H1 (cell line): ENCODE measurements at regions not wholly inside any gene's neighbourhood (a gene's known extent, or its start where the extent isn't known, plus 50 kb on each side); places are given as distances from the start of the nearest gene placed in this dataset.

Source experiments
- CTCF ChIA-PET: fragments of 300-600 bp; sonication (Branson Sonifier 250); formaldehyde crosslinking; loops from one replicate; lab custom pipeline; 2021; ENCODE audit not compliant: partially characterized antibody; lab: Charles Lee
- POLR2A ChIA-PET: fragments of 300-600 bp; sonication (Branson Sonifier 250); formaldehyde crosslinking; loops from one replicate; lab custom pipeline; 2021; ENCODE audit warnings: inconsistent platforms; ENCODE audit not compliant: partially characterized antibody; lab: Charles Lee
- DNase-seq, 2 experiments: peaks; one replicate each; pipeline versions ENCODE4 v3.0.0 to v3.0.0-alpha.2; 2010 to 2022; ENCODE audit warnings: low spot score in 2 of 2, low read depth in 1 of 2, mixed read lengths in 1 of 2
- FAIRE-seq: peaks from 2 replicates; lab custom pipeline; 2011; peaks lifted over from hg19 to GRCh38; lab: Jason Lieb, UNC
- H2AFZ ChIP-seq: 2 replicates; pipeline ENCODE4 v1.8.1; 2012; ENCODE audit warnings: low read length, inconsistent platforms
- H2AK5ac ChIP-seq: 2 replicates; pipeline ENCODE4 v1.6.1; 2013; ENCODE audit warnings: low read depth, low read length
- H2BK120ac ChIP-seq: replicated peaks from 2 replicates; pipeline ENCODE3; 2013; ENCODE audit warnings: low read depth, low read length, inconsistent platforms
- H2BK12ac ChIP-seq: 2 replicates; pipeline ENCODE4 v1.6.1; 2013; ENCODE audit warnings: low read depth, low read length
- H2BK15ac ChIP-seq: 2 replicates; pipeline ENCODE4 v1.6.1; 2013; ENCODE audit warnings: low read length
- H2BK20ac ChIP-seq: 2 replicates; pipeline ENCODE4 v1.6.1; 2013; ENCODE audit warnings: low read length
- H2BK5ac ChIP-seq: 2 replicates; pipeline ENCODE4 v1.6.1; 2013; ENCODE audit warnings: low read depth, low read length
- H3K14ac ChIP-seq: 2 replicates; pipeline ENCODE4 v1.6.1; 2013; ENCODE audit warnings: inconsistent platforms; ENCODE audit not compliant: insufficient read length
- H3K18ac ChIP-seq: 2 replicates; pipeline ENCODE4 v1.6.1; 2013; ENCODE audit warnings: low read length; ENCODE audit errors: extremely low read depth
- H3K23ac ChIP-seq: 2 replicates; pipeline ENCODE4 v1.6.1; 2013; ENCODE audit warnings: inconsistent platforms; ENCODE audit not compliant: insufficient read length
- H3K23me2 ChIP-seq: 2 replicates; pipeline ENCODE4 v1.6.1; 2013; ENCODE audit warnings: low read depth, low read length
- H3K27ac ChIP-seq: 2 replicates; pipeline ENCODE4 v1.6.1; 2011; ENCODE audit warnings: low read depth, low read length, inconsistent platforms
- H3K27me3 ChIP-seq, 4 experiments: replicated peaks in 1 of 4; 1 replicate in 1 of 4; 2 replicates in 3 of 4; pipeline versions ENCODE4 v1.6.1 to v1.8.1; 2011 to 2013; ENCODE audit warnings: low read length in 3 of 4, mild to moderate bottlenecking in 3 of 4, inconsistent platforms in 2 of 4, mixed read lengths in 2 of 4, moderate library complexity in 1 of 4; ENCODE audit not compliant: control insufficient read depth in 3 of 4, insufficient read depth in 3 of 4; ENCODE audit errors: extremely low read depth in 1 of 4
- H3K36me3 ChIP-seq, 4 experiments: 2 replicates each; pipeline versions ENCODE4 v1.6.1 to v1.8.1; 2011 to 2013; ENCODE audit warnings: mild to moderate bottlenecking in 4 of 4, low read length in 3 of 4, moderate library complexity in 2 of 4, control low read depth in 1 of 4, inconsistent platforms in 1 of 4; ENCODE audit not compliant: insufficient read depth in 4 of 4, control insufficient read depth in 2 of 4
- H3K4ac ChIP-seq: replicated peaks from 2 replicates; pipeline ENCODE3; 2013; ENCODE audit warnings: low read length, low read depth, mixed read lengths, inconsistent platforms; ENCODE audit not compliant: insufficient read length
- H3K4me1 ChIP-seq, 4 experiments: replicated peaks in 1 of 4; 1 replicate in 1 of 4; 2 replicates in 3 of 4; pipeline versions ENCODE4 v1.6.1 to v1.8.1; 2011 to 2013; ENCODE audit warnings: low read length in 3 of 4, inconsistent platforms in 2 of 4, mixed read lengths in 1 of 4; ENCODE audit not compliant: insufficient read depth in 4 of 4, control insufficient read depth in 3 of 4
- H3K4me2 ChIP-seq, 2 experiments: 2 replicates each; pipeline versions ENCODE4 v1.6.1 to v1.8.1; 2011 to 2013; ENCODE audit warnings: low read depth in 2 of 2, low read length in 2 of 2, control low read depth in 1 of 2, inconsistent platforms in 1 of 2, mild to moderate bottlenecking in 1 of 2; ENCODE audit not compliant: insufficient read depth in 1 of 2
- H3K4me3 ChIP-seq, 4 experiments: fragments of 200-600, 300-600 bp in 1 of 4; sonication (generic), shearing (Covaris generic), sonication (Bioruptor Twin) in 1 of 4; 2 replicates each; pipeline versions ENCODE4 v1.5.1 to v1.8.1; 2011 to 2016; ENCODE audit warnings: low read length in 4 of 4, low read depth in 3 of 4, control low read depth in 2 of 4, inconsistent platforms in 2 of 4, mild to moderate bottlenecking in 2 of 4, mixed read lengths in 1 of 4, moderate library complexity in 1 of 4; ENCODE audit not compliant: insufficient read depth in 2 of 4; ENCODE audit errors: extremely low read depth in 1 of 4
- H3K56ac ChIP-seq: replicated peaks from 2 replicates; pipeline ENCODE3; 2013; ENCODE audit warnings: low read depth, mild to moderate bottlenecking, mixed read lengths, low read length, inconsistent platforms; ENCODE audit not compliant: insufficient read length
- H3K79me1 ChIP-seq: 2 replicates; pipeline ENCODE4 v1.6.1; 2013; ENCODE audit warnings: low read depth, low read length, control low read depth
- H3K79me2 ChIP-seq, 2 experiments: 2 replicates each; pipeline versions ENCODE4 v1.6.1 to v1.8.1; 2012 to 2013; ENCODE audit warnings: low read length in 2 of 2, mild to moderate bottlenecking in 2 of 2, inconsistent platforms in 1 of 2; ENCODE audit not compliant: insufficient read depth in 2 of 2, control insufficient read depth in 1 of 2
- H3K9ac ChIP-seq, 4 experiments: replicated peaks in 1 of 4; 1 replicate in 1 of 4; 2 replicates in 3 of 4; pipeline versions ENCODE4 v1.6.1 to v1.8.1; 2011 to 2013; ENCODE audit warnings: low read depth in 3 of 4, low read length in 3 of 4, control low read depth in 2 of 4, mild to moderate bottlenecking in 2 of 4, moderate library complexity in 2 of 4, inconsistent platforms in 1 of 4; ENCODE audit errors: extremely low read depth in 1 of 4
- H3K9me3 ChIP-seq, 2 experiments: 2 replicates each; pipeline versions ENCODE4 v1.6.1 to v1.8.1; 2012 to 2013; ENCODE audit warnings: mild to moderate bottlenecking in 2 of 2, moderate library complexity in 2 of 2, control low read depth in 1 of 2, inconsistent platforms in 1 of 2, low read depth in 1 of 2, low read length in 1 of 2, mixed read lengths in 1 of 2; ENCODE audit not compliant: insufficient read depth in 2 of 2
- H4K20me1 ChIP-seq, 2 experiments: replicated peaks in 1 of 2; 2 replicates each; pipeline versions ENCODE3 to v1.8.1; 2011 to 2013; ENCODE audit warnings: inconsistent platforms in 2 of 2, low read length in 2 of 2, mild to moderate bottlenecking in 1 of 2; ENCODE audit not compliant: insufficient read depth in 2 of 2, control insufficient read depth in 1 of 2
- H4K5ac ChIP-seq: 2 replicates; pipeline ENCODE4 v1.6.1; 2013; ENCODE audit warnings: low read length, low read depth, mixed read lengths, inconsistent platforms; ENCODE audit not compliant: insufficient read length
- H4K8ac ChIP-seq: 2 replicates; pipeline ENCODE4 v1.8.0; 2013; ENCODE audit warnings: mild to moderate bottlenecking, moderate library complexity, low read length, inconsistent platforms; ENCODE audit not compliant: insufficient read depth; ENCODE audit errors: extremely low read depth
- H4K91ac ChIP-seq: replicated peaks from 2 replicates; pipeline ENCODE3; 2013; ENCODE audit warnings: low read length, mixed read lengths, inconsistent platforms; ENCODE audit not compliant: insufficient read length
- RXRA ChIP-seq: IDR thresholded peaks from 2 replicates; pipeline ENCODE4 v1.6.1; 2011; ENCODE audit warnings: low read depth, mild to moderate bottlenecking, low read length, moderate library complexity; ENCODE audit not compliant: insufficient read depth
- SAP30 ChIP-seq: fragments of 300-600 bp; sonication (generic); IDR thresholded peaks from 2 replicates; pipeline ENCODE4 v1.7.1; 2012; ENCODE audit warnings: low read length, moderate library complexity, mild to moderate bottlenecking, inconsistent platforms; ENCODE audit not compliant: insufficient read depth, insufficient replicate concordance
- SIX5 ChIP-seq: IDR thresholded peaks from 2 replicates; pipeline ENCODE4 v1.6.1; 2011; ENCODE audit warnings: mild to moderate bottlenecking, low read depth, low read length
- TEAD4 ChIP-seq: IDR thresholded peaks from 2 replicates; pipeline ENCODE4 v1.6.1; 2012; ENCODE audit warnings: low read depth, low read length, inconsistent platforms, mixed read lengths
- WGBS, 2 experiments: shearing (Covaris generic) in 1 of 2; methylation state at CpG; one replicate each; pipeline versions ENCODE4 v1.1.6 to v1.1.7; 2013 to 2015; ENCODE audit warnings: low lambda C conversion rate in 2 of 2, mixed read lengths in 2 of 2, inconsistent platforms in 1 of 2, low coverage in 1 of 2, missing lambda C conversion rate in 1 of 2; ENCODE audit not compliant: insufficient replicate concordance in 2 of 2, insufficient coverage in 1 of 2, insufficient read length in 1 of 2; ENCODE audit errors: extremely low coverage in 1 of 2, missing lambda C conversion rate in 1 of 2; 5-methylcytosine and 5-hydroxymethylcytosine counted together

- no peak overlapping the region for H2BK120ac ChIP-seq
- H3K23me2 ChIP-seq: no peaks in the 10 kb centered on the region
- H2BK5ac ChIP-seq: no peak overlapping the region
- H4K20me1 ChIP-seq: no peaks in the 10 kb centered on the region
- no peak overlapping the region for H4K8ac ChIP-seq
- H3K9ac ChIP-seq: no peak overlapping the region
- H3K36me3 ChIP-seq: no peaks in the 10 kb centered on the region
- H2BK12ac ChIP-seq: no peak overlapping the region; the same call in 1 of the 2 replicates
- ChIA-PET CTCF (interaction anchor here (0.8 kb wide), 1 partner anchor 10 kb away, joined by 7 read pairs; no protein-coding TSS in a partner anchor), POLR2A (no interaction called here)
- H2AFZ ChIP-seq: no peak overlapping the region
- H3K4me3 ChIP-seq: no peak overlapping the region
- no peaks in the 10 kb centered on the region for H3K27me3 ChIP-seq
- DNase-seq (no peak), FAIRE-seq (no peak)
- no peak overlapping the region for H3K4ac ChIP-seq
- H3K18ac ChIP-seq: no peak overlapping the region
- no peak overlapping the region for H3K56ac ChIP-seq
- no peak overlapping the region for H2BK15ac ChIP-seq
- H2AK5ac ChIP-seq: no peak overlapping the region
- H3K14ac ChIP-seq: no peak overlapping the region
- 89% methylated on average over 4 of the region's 4 CpGs; no CpG with 5 or more reads in 1 of the 2 experiments for WGBS, 2 experiments
- peaks cover 3 to 6% of the 10 kb centered on the region in 2 experiments; a peak in 3 of 4 replicates for H3K9me3 ChIP-seq
- H4K91ac ChIP-seq: no peak overlapping the region
- TF ChIP-seq TEAD4 (no peak), RXRA (no peak), SIX5 (no peak), SAP30 (no peak)
- no peaks in the 10 kb centered on the region for H3K79me2 ChIP-seq
- H2BK20ac ChIP-seq: no peak overlapping the region
- H3K4me1 ChIP-seq: no peaks in the 10 kb centered on the region; a peak in 1 of 7 replicates
- no peak overlapping the region for H3K27ac ChIP-seq
- no peaks in the 10 kb centered on the region for H3K79me1 ChIP-seq
- H4K5ac ChIP-seq: no peak overlapping the region
- no peak overlapping the region for H3K23ac ChIP-seq
- H3K4me2 ChIP-seq: no peak overlapping the region
Observed at GRCh38 chr21:17002594-17003257, 510.1 kb upstream of the CXADR start.
